GM10266 (cell line): ENCODE measurements at regions not wholly inside any gene's neighbourhood (a gene's known extent, or its start where the extent isn't known, plus 50 kb on each side); places are given as distances from the start of the nearest gene placed in this dataset.

Source experiments
- DNase-seq: peaks from one replicate; pipeline ENCODE4 v3.0.0; 2012; ENCODE audit errors: extremely low spot score
- TF ChIP-seq, protein P1 (sequence below): IDR thresholded peaks from 2 replicates; pipeline ENCODE4 v1.5.1; 2012; ENCODE audit warnings: mild to moderate bottlenecking, low read depth; ENCODE audit not compliant: control insufficient read depth, insufficient read depth; ENCODE audit errors: missing control alignments

DNA sequence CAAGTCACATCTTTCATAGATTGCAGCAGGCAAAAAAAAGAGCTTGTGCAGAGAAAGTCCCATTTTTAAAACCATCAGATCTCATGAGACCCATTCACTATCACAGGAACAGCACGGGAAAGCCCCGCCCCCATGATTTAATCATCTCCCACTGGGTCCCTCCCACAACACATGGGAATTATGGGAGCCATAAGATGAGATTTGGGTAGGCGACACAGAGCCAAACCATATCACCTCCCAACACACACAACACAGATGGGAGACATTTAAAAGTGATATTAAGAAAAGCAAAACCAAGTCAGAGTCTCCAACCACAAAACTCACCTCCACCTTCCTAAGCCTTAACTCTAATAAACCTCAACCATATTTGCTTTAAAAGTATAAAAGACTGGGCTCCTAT is 61.5 kb upstream of the TIAM1 start:
- no peak for DNase-seq
- TF ChIP-seq, protein P1, sequence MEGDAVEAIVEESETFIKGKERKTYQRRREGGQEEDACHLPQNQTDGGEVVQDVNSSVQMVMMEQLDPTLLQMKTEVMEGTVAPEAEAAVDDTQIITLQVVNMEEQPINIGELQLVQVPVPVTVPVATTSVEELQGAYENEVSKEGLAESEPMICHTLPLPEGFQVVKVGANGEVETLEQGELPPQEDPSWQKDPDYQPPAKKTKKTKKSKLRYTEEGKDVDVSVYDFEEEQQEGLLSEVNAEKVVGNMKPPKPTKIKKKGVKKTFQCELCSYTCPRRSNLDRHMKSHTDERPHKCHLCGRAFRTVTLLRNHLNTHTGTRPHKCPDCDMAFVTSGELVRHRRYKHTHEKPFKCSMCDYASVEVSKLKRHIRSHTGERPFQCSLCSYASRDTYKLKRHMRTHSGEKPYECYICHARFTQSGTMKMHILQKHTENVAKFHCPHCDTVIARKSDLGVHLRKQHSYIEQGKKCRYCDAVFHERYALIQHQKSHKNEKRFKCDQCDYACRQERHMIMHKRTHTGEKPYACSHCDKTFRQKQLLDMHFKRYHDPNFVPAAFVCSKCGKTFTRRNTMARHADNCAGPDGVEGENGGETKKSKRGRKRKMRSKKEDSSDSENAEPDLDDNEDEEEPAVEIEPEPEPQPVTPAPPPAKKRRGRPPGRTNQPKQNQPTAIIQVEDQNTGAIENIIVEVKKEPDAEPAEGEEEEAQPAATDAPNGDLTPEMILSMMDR: no peak

DNA sequence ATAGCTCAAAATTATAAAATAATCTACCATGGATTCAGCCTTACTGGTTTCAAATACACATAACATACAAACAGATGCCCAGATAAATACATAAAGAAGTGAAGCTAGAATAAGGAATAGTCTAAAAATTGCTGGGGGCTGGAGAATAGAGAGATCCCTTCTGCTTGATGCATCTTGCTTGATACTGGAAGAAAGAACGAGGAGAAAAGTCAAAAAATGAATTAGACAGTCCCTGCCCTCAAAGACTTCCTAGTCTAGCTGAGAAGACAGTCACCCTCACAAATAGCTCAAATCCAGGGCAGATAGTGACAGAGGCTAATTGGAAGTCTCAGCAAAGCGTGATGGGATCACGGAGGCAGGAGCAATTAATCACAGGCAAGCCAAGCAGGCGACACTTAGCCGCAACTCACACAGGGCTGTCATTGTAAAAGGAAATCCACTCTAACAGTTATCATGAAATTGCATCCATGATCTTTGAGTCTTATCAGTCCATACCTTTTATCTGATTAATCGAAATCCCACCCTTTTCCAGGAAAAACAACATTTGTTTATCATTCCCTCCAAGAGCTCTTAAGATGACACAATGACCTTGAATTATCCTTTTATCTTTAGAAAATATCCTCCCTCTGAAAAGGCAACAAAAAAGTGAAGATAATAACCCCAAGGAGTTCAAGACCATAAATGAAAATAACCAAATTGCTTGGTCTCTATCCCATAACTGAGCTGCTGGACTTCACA is 59.7 kb upstream of the TIAM1 start:
- DNase-seq: no peak
- TF ChIP-seq, protein P1: no peak

DNA sequence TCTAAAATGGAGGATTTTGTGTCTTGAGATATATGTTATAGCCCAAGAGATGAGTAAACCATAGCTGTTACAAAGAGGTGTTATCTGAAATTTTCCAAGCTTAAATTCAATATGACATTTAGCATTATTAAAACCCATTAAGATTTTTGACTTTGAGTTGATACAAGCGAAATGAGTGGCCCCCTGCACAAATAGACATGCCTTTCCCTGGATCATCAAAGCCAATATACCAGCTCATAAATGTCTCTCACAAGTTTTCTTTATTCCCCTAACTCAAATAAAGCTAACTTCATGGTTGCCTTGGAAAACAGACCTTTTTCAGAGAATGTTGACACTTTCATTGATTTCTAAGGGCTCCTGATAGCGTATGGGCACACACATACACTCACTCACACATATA is 55.5 kb upstream of the TIAM1 start:
- DNase-seq: no peak
- TF ChIP-seq, protein P1: no peak

DNA sequence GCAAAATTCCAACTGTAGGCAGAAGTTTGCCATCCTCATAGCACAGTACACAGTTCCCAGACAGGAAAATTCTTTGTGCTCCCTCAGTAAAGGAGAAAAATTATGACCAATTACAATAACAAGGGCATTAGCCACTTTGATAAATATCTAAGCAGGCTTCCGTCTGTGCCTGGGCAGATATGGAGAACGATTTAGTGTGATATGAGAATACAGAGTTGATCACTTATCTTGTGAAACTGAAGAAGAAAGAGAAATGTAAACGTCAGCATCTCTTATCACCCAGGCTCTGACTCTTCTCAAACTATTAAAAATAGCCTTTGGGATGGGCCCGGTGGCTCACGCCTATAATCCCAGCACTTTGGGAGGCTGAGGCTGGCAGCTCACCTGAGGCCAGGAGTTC is 54.5 kb upstream of the TIAM1 start:
- TF ChIP-seq, protein P1: no peak
- DNase-seq: no peak

DNA sequence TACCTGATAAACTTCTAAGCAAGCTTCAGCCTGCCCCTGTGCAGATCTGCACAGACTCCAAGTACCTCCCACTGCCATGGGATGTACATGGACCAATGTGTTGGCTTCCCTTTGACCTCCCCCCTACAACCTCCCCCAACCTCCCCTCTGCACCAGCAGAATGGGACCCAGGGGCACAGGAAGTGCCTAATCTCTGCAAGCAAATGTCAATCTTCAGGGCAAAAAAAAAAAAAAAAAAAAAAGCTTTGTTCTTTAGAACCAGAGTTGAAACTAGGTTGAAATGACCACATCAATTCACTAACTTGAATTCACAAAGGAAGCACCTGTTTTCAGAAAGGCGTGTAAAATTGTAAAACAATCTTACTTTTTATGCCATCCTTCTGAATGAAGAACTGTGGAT is 53.9 kb upstream of the TIAM1 start:
- DNase-seq: no peak
- TF ChIP-seq, protein P1: no peak

DNA sequence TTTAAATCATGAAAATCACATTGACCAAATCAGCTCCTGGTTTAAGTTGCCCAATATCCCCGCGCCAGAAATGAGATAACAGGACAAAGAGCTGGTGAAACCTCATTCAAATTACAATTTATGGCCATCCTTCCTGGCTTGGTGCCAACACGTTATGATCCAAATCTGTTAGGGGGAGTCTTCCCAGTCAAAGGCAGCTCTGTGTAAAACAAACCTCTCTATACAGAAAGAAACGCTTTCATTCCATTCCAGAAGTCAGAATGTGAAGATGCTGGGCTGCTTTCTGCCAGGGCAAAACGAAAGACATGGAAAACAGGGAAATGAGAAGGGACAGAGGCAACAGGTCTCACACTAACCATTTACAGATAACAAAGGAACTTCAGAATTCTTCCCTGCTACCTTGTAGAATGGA is 53.5 kb upstream of the TIAM1 start:
- DNase-seq: no peak

DNA sequence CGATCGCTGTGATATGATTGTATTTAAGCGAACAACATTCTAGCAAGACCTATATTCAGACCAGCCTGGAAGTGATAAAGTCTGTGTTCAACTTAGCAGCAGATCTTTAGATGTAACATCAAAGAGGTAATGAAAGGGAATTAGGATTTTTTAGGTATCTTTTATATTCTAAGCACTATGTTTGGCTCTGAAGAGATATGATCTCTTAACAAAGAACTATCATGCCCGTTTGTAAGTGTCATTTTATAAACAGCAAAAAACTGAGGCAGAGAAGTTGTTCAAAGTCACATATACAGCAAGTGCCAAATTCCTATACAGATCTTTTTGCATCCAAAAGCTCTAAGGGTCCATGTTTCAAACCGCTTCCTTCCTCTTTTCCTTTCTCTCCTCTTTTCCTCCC is 53.0 kb upstream of the TIAM1 start:
- DNase-seq: no peak
- TF ChIP-seq, protein P1: no peak

More for the DNA sequence above, 53.5 kb upstream of the TIAM1 start:
- TF ChIP-seq, protein P1: no peak
